NCI-H1436 treated with DMSO at 0.1 percent for 48 hours (cell line): ENCODE measurements at regions not wholly inside any gene's neighbourhood (a gene's known extent, or its start where the extent isn't known, plus 50 kb on each side); places are given as distances from the start of the nearest gene placed in this dataset.

Experiments
- DNase-seq: peaks from one replicate; lab custom pipeline; 2025; lab: John Stamatoyannopoulos, UW

DNA sequence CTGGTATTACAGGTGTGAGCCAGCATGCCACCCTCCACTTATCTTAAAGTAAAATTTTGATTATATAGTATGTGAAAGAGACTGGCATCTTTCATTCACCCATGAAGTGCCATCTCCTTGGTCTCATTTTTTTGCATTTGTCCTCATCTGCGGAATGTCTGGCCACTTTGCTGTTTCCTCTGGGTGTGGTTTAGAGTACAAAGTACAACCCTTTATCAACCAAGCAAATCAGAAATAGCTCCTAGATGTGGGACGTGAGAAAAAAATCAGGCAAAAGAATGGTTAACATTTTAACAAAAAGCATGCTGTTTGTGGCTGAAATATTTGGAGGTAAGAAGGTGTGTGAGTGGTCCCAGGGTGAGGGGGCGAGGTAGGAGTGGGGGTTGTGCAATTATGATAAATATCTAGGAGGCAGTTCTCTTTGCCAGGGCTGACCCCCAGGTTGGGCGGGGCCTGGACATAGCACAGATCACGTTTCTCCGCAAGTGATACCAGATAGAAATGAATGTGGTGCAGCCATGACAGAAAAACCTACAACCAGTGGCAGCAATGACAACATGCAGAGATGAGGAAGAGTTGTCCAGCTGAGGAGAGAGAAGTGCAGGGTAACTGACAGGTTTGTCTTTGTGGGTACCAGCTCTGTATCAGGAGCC is 115.8 kb upstream of the SERTAD2 start:
- DNase-seq, result no peak

GRCh38 chr2:64770137-64770780 is 116.5 kb upstream of the SERTAD2 start:
- DNase-seq, result no peak

- no peak for DNase-seq
These were observed 117.1 kb upstream of the SERTAD2 start for GRCh38 chr2:64770781-64771334.

- no peak for DNase-seq
These were observed 118.0 kb upstream of the SERTAD2 start for GRCh38 chr2:64771737-64772136.

DNA sequence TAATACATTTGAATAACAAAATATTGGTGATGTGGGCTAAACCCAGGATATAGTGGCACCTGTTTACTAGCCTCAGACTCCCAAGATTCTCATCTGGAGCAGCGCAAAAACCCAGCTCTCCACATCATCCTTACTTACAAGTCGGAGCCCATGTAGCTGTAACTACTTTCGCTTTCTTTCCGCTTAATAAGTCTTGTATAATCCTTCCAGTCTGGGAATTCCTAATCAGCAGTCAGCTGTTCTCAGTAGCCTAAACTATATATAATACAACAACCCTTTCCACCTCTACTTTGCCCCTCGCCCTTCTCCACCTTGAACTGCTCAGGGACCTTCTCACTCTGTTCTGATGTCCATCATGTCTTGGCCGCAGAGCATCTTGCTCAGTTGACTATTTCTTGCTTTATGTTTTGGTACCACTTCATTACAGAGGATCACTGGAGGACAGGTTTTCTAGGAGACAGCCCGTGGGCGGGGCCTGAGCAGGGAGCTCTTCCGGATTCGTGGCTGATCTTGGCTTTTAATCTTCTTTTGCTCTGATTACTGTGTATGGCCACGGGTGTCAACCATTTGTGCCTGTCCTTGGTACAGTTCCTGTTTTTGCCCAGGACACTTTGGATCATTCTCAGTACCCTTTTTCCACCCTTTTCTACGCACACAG is 119.9 kb upstream of the SERTAD2 start:
- no peak for DNase-seq

GRCh38 chr2:64777841-64778240 is 124.1 kb upstream of the SERTAD2 start:
- no peak for DNase-seq

- DNase-seq, result no peak
These were observed 125.5 kb upstream of the SERTAD2 start for GRCh38 chr2:64779117-64779690.

DNA sequence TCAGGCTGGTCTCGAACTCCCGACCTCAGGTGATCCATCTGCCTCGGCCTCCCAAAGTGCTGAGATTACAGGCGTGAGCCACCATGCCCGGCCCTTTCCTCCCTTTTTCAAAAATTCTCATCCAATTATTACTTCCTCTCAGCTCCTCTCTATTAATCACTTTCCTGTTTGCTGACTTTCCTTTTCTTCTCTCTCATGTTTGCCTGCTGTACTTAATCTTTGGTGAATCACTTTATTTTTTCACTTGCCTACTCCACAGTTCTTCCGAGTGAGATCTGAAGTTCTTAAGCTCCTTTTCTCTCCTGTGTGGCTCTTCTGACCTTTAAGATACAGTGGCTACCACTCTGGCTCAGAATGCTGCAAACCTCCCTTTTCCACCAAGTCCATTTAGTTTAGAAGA is 126.3 kb upstream of the SERTAD2 start:
- no peak for DNase-seq

DNA sequence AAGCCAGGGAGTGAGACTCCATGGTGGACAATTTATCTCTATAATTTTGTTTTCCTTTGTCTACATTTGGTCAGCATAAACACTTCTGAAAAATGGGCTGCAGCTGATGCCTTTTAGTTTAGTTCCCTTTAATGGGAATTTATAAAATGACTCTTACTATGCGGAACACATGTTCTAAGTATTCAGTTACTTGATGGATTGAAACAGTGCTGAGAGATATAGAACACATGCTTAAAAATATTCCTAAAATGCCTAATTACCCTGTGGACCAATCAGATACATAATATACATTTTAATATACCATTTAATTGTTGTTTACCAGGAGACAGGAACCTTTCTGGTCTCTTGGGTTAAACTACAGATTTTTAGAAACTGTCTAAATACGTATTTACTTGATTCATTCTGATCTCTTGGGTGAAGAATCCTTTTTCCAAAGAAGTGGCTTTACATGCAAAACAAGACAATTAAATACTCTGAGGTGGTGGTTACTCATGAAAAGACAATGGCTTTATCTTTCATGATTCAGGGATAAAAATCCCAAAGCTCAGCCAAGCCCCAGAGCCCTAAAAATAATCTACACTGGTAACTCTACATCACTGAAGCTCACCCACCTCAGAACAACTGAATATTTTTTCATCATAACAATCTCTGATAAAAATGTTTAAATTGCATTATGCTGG is 128.1 kb upstream of the SERTAD2 start:
- DNase-seq, result no peak

- no peak for DNase-seq
These were observed 130.7 kb upstream of the SERTAD2 start for GRCh38 chr2:64784168-64785061.

DNA sequence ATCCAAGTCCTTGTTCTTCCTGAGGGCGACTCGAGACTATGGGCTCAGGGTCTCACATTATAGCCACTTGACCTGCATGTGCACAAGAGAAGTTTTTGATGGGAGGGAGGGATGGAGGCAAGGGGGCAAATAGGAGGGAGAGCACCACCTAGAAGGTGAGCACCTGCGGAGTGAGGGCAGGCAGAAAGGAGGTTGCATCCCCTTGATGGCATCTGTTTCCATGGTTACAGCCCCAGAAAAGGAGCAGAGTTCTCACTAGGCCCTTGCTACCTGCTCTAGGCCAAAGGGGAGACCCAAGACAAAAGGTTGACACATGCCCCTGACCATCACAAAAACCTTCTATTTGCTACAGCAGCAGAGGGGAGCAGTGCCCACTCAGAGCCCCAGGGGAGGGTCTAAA is 131.5 kb upstream of the SERTAD2 start:
- DNase-seq, result no peak

GRCh38 chr2:64786343-64787018 is 132.8 kb upstream of the SERTAD2 start:
- DNase-seq, result no peak

DNA sequence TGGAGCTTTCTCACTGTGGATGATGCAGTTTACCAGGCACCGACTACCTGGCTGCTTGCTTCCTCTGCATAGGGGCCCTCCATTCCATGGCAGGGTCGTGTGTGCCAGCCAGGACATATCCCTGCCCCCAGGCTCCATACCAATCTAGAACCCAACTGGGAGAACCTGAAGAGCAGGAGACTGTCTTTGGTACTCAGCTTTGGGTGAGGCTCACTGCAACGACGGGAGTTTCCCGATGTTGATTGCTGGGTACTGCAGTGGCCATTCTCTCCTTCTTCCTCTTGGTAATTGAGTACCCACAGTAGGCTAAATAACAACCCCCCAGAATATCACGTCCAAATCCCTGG is 133.3 kb upstream of the SERTAD2 start:
- no peak for DNase-seq

DNA sequence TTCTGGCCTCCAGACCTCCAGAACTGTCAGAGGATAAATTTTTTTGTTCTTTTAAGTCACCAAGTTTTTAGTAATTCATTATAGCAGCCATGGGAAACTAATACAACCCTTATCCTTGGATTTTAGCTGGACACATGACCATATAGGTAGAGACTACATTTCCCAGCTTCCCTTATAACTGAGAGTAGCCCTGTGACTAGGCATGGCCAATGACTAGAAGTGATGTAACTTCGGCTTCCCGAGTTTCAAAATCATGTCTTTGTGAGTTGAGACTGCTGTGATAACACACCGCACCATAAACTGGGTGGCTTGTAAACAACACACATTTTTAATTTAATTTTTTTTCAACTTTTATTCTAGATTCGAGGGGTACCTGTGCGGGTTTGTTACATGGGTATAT is 134.0 kb upstream of the SERTAD2 start:
- DNase-seq, result no peak

- no peak for DNase-seq
These were observed 136.0 kb upstream of the SERTAD2 start for GRCh38 chr2:64789466-64790320.

GRCh38 chr2:64792300-64792699 is 138.6 kb upstream of the SERTAD2 start:
- no peak for DNase-seq

- no peak for DNase-seq
These were observed 139.4 kb upstream of the SERTAD2 start for GRCh38 chr2:64792995-64793639.

DNA sequence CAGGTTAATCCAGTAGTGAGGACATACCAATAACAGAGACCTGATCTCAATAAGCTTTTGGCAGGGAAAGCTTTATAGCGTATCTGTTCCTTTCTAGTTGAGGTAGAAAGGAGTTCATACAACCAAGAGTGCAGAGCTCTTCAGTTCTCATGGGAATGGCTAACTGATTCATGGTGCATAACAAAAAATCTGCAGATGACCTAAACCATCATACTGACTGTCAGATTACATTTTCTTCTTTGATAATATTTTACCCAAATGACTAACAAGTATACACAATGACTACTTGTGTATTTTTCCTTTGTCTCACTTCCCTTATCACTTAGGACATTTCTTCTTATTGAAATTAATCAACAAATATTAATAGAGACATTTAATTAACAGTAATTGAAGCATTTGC is 140.0 kb upstream of the SERTAD2 start:
- DNase-seq, result no peak

- no peak for DNase-seq
These were observed 140.8 kb upstream of the SERTAD2 start for GRCh38 chr2:64794426-64794995.
